LNCAP (cell line): ENCODE measurements at regions not wholly inside any gene's neighbourhood (a gene's known extent, or its start where the extent isn't known, plus 50 kb on each side); places are given as distances from the start of the nearest gene placed in this dataset.

Source experiments
- CTCF ChIP-seq: fragments of 450-650 bp; IDR thresholded peaks from 2 replicates; pipeline ENCODE4 v1.5.1; 2017; ENCODE audit warnings: mild to moderate bottlenecking

- TF ChIP-seq CTCF = no peak
Measured at GRCh38 chr1:104092698-104093097, 343.0 kb downstream of the AMY1C start.

- no peak for TF ChIP-seq CTCF
Measured at GRCh38 chr1:104098837-104099236, 349.1 kb downstream of the AMY1C start.

GRCh38 chr1:104100115-104100514 lies 350.4 kb downstream of the AMY1C start:
- no peak for TF ChIP-seq CTCF

- no peak for TF ChIP-seq CTCF
Measured at GRCh38 chr1:104105465-104105864, 355.8 kb downstream of the AMY1C start.

- peak; percentile 53 for TF ChIP-seq CTCF
Measured at GRCh38 chr1:104120525-104120924, 370.8 kb downstream of the AMY1C start.

- TF ChIP-seq CTCF = no peak
Measured at GRCh38 chr1:104121271-104121670, 371.6 kb downstream of the AMY1C start.

- no peak for TF ChIP-seq CTCF
Measured at GRCh38 chr1:104125266-104125665, 375.6 kb downstream of the AMY1C start.

GRCh38 chr1:104125970-104126369 lies 376.3 kb downstream of the AMY1C start:
- no peak for TF ChIP-seq CTCF
